Lung (tissue), 11 donors: ENCODE measurements at regions not wholly inside any gene's neighbourhood (a gene's known extent, or its start where the extent isn't known, plus 50 kb on each side); places are given as distances from the start of the nearest gene placed in this dataset.
"Not testable (repeated sequence)": the region's sequence is repeated elsewhere in the genome, so short reads cannot be mapped to it uniquely, and the experiment has no call there.

ENCODE experiments used
- ATAC-seq: fragments of 200-7000 bp; cut with Tn5 transposase; one replicate; pipeline ENCODE4 v1.9.1; 2020; ENCODE audit warnings: moderate number of reproducible peaks; ENCODE audit not compliant: insufficient read depth, low FRiP score
- DNase-seq, 3 donors: peaks; one replicate each; pipeline ENCODE4 v3.0.0-alpha.2; 2013 to 2017
- H3K27ac ChIP-seq, 2 donors: one replicate each; pipeline ENCODE4 v1.5.1; 2013; ENCODE audit warnings: mild to moderate bottlenecking in 2 of 2, moderate library complexity in 2 of 2, control low read depth in 1 of 2, inconsistent platforms in 1 of 2, low read depth in 1 of 2, low read length in 1 of 2
- H3K27me3 ChIP-seq, 3 donors: one replicate each; pipeline ENCODE4 v1.5.1; 2013; ENCODE audit warnings: low read length in 2 of 3; ENCODE audit not compliant: control insufficient read depth in 3 of 3, insufficient read depth in 3 of 3
- H3K36me3 ChIP-seq, 4 donors: one replicate each; pipeline ENCODE4 v1.5.1; 2013; ENCODE audit warnings: low read length in 4 of 4, mild to moderate bottlenecking in 1 of 4, moderate library complexity in 1 of 4; ENCODE audit not compliant: control insufficient read depth in 4 of 4, insufficient read depth in 4 of 4
- H3K4me1 ChIP-seq, 5 donors: one replicate each; pipeline ENCODE4 v1.5.1; 2013; ENCODE audit warnings: low read length in 5 of 5, mild to moderate bottlenecking in 2 of 5, moderate library complexity in 1 of 5; ENCODE audit not compliant: control insufficient read depth in 5 of 5, insufficient read depth in 5 of 5
- H3K4me3 ChIP-seq: one replicate; pipeline ENCODE4 v1.5.1; 2013; ENCODE audit warnings: mild to moderate bottlenecking, control low read depth, moderate library complexity
- H3K9ac ChIP-seq, 2 donors: one replicate each; pipeline ENCODE4 v1.5.1; 2013; ENCODE audit warnings: low read length in 2 of 2, control low read depth in 1 of 2; ENCODE audit not compliant: insufficient read depth in 1 of 2
- H3K9me3 ChIP-seq, 4 donors: one replicate each; pipeline ENCODE4 v1.5.1; 2013; ENCODE audit warnings: low read length in 3 of 4, mild to moderate bottlenecking in 1 of 4, moderate library complexity in 1 of 4; ENCODE audit not compliant: control insufficient read depth in 4 of 4, insufficient read depth in 3 of 4
- WGBS, 2 donors: extraction: QIAGEN DNeasy Blood & Tissue Kit; methylation state at CpG; one replicate each; pipeline ENCODE4 v1.1.7; 2013; 5-methylcytosine and 5-hydroxymethylcytosine counted together
- TF ChIP-seq, protein P1 (sequence below): IDR thresholded peaks from 2 replicates; pipeline ENCODE4 v1.5.1; 2012; ENCODE audit warnings: mild to moderate bottlenecking; ENCODE audit errors: control extremely low read depth, extremely low read depth
- donor health status: control.
- donor health status: control.
- donor health status: Bipolar disorder and iron deficiency.
- donor health status: healthy.
- donor health status: DM: yes; HTN: yes; CAD: no.

DNA sequence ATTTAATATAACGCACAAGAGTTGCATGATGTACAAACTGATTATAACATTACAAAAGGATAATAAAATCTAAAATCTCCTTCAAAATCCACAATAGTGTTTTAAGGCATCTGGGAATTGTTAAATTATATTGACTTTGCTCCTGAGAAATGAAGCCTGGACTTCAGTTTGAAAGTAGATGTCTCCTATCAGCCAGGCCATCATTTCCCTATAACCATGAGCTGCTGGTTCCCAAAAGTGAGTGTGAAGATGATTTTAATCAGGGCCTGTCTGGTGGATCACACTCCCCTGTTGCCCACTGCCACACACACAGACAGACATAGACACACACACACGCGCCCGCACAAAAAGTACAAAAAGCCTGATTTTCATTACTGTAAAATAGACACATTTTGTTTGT is 480.7 kb downstream of the RPS29 start:
- Histone ChIP-seq H3K9ac (no peak overlapping the region), H3K9me3 (no peaks in the 10 kb centered on the region), H3K36me3 (no peaks in the 10 kb centered on the region), H3K27me3 (no peaks in the 10 kb centered on the region), H3K4me3 (no peak overlapping the region), H3K27ac (no peak overlapping the region), H3K4me1 (peaks cover 0 to 4% (median 0%) of the 10 kb centered on the region in 5 donors)
- no peak for ATAC-seq
- 94 to 95% methylated on average over 4 of the region's 4 CpGs for WGBS, 2 donors
- no peak for DNase-seq
- TF ChIP-seq, protein P1, sequence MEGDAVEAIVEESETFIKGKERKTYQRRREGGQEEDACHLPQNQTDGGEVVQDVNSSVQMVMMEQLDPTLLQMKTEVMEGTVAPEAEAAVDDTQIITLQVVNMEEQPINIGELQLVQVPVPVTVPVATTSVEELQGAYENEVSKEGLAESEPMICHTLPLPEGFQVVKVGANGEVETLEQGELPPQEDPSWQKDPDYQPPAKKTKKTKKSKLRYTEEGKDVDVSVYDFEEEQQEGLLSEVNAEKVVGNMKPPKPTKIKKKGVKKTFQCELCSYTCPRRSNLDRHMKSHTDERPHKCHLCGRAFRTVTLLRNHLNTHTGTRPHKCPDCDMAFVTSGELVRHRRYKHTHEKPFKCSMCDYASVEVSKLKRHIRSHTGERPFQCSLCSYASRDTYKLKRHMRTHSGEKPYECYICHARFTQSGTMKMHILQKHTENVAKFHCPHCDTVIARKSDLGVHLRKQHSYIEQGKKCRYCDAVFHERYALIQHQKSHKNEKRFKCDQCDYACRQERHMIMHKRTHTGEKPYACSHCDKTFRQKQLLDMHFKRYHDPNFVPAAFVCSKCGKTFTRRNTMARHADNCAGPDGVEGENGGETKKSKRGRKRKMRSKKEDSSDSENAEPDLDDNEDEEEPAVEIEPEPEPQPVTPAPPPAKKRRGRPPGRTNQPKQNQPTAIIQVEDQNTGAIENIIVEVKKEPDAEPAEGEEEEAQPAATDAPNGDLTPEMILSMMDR = no peak

DNA sequence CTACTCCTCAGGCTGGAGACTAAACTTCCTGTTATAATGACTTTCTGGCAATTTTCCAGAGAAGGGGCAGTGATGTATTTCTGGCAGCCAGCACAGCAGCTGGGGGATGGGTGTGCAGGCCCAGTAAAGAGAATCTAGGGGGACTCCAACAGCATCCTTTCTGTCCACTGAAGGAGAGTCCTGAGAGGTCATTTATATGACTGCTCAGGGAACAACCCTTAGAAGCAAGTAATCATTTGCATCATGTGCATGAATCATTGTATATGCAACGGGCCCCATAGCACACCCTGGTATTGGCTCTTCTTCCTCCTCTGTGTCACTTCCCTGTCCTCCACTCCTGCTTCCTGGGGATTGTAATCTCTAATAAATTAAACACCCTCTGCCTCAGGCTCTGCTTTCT is 493.8 kb downstream of the RPS29 start:
- DNase-seq = peak in 2 of 3 donors; percentile 24 to 25
- no peak overlapping the region for H3K27ac ChIP-seq
- H3K27me3 ChIP-seq = no peaks in the 10 kb centered on the region
- no peak overlapping the region for H3K4me3 ChIP-seq
- no peak for ATAC-seq
- 49 to 62% methylated on average over 1 of the region's 1 CpG for WGBS, 2 donors
- H3K9me3 ChIP-seq = no peaks in the 10 kb centered on the region
- H3K4me1 ChIP-seq = no peaks in the 10 kb centered on the region
- H3K36me3 ChIP-seq = no peaks in the 10 kb centered on the region
- TF ChIP-seq, protein P1 = no peak
- H3K9ac ChIP-seq = no peak overlapping the region

DNA sequence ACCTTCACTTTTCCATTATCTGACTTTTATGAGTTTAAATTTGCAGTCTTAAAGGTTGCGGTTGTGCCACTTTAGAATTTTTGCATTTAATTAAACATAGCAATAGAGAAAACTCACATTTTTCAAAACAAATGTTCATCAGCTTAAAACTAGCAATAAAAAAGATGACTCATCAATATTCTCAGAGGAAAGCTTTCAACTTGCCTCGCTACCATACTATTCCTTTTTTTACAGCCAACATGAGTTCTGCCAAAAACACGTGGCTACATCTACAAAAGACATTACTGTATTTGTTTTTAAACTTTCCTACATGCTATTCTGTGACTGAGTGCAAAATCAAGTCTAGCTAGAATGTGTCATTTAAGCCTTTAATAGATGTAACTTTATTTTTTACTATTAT is 497.1 kb downstream of the RPS29 start:
- no peak for DNase-seq
- H3K4me1 ChIP-seq = no peaks in the 10 kb centered on the region
- H3K9ac ChIP-seq = no peak overlapping the region
- no peak for ATAC-seq
- no peak overlapping the region for H3K27ac ChIP-seq
- no peaks in the 10 kb centered on the region for H3K36me3 ChIP-seq
- no peak overlapping the region for H3K4me3 ChIP-seq
- TF ChIP-seq, protein P1 = no peak
- H3K27me3 ChIP-seq = no peaks in the 10 kb centered on the region
- WGBS, 2 donors = 74 to 86% methylated on average over 3 of the region's 3 CpGs
- H3K9me3 ChIP-seq = no peaks in the 10 kb centered on the region

DNA sequence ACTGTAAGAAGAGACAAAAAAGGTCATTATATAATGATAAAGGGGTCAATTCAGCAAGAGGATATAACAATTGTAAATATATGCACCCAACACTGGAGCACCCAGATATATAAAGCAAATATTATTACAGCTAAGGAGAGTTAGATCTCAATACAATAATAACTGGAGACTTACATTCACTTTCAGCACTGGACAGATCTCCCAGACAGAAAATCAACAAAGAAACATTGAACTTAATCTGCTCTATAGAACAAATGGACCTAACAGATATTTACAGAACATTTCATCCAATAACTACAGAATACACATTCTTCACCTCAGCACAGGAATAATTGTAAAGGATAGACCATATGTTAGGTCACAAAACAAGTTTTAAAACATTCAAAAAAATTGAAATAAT is 512.9 kb downstream of the RPS29 start:
- H3K9ac ChIP-seq, H3K36me3 ChIP-seq, H3K4me3 ChIP-seq, ATAC-seq, H3K27me3 ChIP-seq, H3K9me3 ChIP-seq, H3K4me1 ChIP-seq, DNase-seq, H3K27ac ChIP-seq: not testable (repeated sequence)
